ENCODE measurements at regions not wholly inside any gene's neighbourhood (a gene's known extent, or its start where the extent isn't known, plus 50 kb on each side); places are given as distances from the start of the nearest gene placed in this dataset.
A peak's percentile ranks its signal among the peaks of the same experiment; 100 is the strongest.

GRCh38 chr22:44623771-44624510 lies 78.1 kb upstream of the PRR5 start:
- TF ChIP-seq, protein P1, sequence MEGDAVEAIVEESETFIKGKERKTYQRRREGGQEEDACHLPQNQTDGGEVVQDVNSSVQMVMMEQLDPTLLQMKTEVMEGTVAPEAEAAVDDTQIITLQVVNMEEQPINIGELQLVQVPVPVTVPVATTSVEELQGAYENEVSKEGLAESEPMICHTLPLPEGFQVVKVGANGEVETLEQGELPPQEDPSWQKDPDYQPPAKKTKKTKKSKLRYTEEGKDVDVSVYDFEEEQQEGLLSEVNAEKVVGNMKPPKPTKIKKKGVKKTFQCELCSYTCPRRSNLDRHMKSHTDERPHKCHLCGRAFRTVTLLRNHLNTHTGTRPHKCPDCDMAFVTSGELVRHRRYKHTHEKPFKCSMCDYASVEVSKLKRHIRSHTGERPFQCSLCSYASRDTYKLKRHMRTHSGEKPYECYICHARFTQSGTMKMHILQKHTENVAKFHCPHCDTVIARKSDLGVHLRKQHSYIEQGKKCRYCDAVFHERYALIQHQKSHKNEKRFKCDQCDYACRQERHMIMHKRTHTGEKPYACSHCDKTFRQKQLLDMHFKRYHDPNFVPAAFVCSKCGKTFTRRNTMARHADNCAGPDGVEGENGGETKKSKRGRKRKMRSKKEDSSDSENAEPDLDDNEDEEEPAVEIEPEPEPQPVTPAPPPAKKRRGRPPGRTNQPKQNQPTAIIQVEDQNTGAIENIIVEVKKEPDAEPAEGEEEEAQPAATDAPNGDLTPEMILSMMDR (IDR thresholded peaks at IDR 0.05): peak; percentile 85
- no peak for TF ChIP-seq SIN3A (IDR thresholded peaks at IDR 0.05; ENCODE audit: borderline replicate concordance, insufficient read depth, low read depth, low read length)
- TF ChIP-seq POLR2AphosphoS5 (IDR thresholded peaks at IDR 0.05; ENCODE audit: low read depth, low read length): no peak
- TF ChIP-seq TCF7L2 (IDR thresholded peaks at IDR 0.05; ENCODE audit: low read depth, low read length): no peak
- TF ChIP-seq REST (IDR thresholded peaks at IDR 0.05; ENCODE audit: insufficient read depth in 1 of 2, low read depth in 2 of 2, low read length in 1 of 2): no peak
